GM18909 (cell line): ENCODE measurements at regions not wholly inside any gene's neighbourhood (a gene's known extent, or its start where the extent isn't known, plus 50 kb on each side); places are given as distances from the start of the nearest gene placed in this dataset.
"Not testable (repeated sequence)": the region's sequence is repeated elsewhere in the genome, so short reads cannot be mapped to it uniquely, and the experiment has no call there.

ENCODE experiments used
- ATAC-seq: cut with Tn5 transposase; IDR thresholded peaks from one replicate; pipeline ENCODE4 v1.9.1; 2021; ENCODE audit warnings: mild to moderate bottlenecking; ENCODE audit not compliant: unreplicated experiment, poor library complexity

DNA sequence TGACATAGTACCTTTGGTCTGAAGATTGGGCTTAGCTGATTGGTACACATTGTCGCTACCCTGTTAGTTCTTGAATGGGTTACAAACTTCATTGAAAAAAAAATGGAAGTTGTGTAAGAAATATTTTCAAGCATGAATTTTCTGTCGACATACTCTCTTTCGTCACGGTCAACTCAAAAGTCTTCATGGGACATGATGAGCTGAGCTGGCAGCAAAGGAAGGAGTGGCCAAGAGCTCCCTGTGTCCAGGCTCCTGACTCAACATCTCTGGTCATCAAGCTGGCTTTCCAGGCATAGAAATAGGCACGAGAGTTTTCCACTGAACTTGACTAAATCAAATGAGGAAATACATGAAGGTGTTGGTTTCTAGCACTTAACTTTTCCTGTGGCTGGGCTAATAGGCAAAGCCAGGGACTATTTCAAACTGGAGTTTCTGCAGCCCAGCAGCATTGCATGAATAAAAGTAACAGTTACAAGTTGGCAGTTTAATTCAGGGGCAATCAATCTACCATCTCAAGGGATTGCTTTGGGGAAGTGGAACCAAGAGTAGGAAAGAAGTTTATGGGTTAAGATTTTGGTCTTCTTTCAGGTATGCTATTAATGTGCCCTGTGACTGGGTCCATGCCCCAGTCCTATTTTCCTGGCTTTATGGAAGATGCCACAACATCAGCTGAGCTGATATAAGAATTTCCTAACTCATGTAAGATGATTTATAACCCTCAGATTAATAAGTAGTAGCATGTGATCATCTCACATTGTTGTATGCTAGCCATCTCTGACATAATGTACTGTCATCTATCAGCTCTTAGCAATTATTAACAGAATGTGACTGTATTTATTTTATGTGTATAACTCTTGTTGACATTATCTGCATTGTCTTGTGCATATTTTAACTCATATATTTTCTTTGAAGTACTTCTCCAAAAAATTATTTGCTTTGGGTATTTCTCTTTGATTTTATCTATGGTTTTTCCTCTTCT, 385.8 kb downstream of the DLEU7 start:
- ATAC-seq = no peak

DNA sequence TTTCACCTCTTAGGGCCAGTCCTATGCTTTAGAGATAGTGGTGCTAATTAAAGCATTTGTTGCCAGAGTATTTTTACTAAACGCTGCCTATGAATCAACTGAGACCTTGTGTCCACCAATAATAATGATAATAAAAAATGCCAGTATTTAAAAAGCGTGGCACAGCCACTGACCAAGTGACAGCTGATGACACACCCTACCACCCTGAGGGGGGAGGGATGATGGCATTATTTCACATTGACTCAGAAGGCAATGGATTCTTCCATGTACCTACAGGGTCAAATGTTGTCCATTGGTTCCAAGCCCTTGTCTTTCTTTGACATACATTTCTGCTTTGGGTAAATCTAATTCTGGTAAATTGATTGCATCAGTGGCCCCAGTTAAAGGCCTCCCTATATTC, 384.4 kb downstream of the DLEU7 start:
- ATAC-seq = no peak

DNA sequence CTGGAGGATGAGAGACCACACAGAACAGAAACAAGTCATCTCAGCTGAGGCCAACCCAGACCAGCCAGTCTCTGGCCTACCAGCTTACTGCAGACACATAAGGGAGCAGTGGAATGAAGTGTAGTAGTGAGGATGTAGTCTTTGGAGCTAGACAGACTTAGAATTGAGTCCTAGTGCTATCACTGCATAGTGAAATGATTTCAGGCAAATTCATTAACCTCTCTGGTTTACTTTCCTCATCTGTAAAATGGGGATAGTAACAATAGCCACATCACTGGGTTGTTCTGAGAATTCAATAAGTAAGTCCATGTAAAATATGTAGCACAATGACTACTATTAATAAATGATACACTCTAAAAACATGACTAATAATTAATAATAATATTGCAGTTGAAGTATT, 383.8 kb downstream of the DLEU7 start:
- ATAC-seq = no peak

DNA sequence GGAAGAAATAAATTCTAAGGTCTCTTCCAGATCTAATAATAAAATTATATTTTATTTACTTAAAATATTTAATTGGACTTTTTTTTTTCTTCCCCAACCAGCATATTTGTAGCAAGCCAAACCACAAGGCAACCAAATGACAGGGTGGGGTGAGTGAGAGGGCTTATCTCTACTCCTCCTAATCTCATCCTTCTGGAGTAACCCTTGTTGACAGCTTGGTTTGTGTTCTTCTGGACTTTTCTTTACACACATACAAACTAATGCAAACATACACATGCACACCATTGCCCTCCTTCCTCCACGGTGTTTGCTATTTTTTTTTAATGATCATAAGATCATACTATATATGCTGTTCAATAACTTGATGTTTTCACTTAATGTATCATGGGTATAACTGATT, 383.1 kb downstream of the DLEU7 start:
- no peak for ATAC-seq

DNA sequence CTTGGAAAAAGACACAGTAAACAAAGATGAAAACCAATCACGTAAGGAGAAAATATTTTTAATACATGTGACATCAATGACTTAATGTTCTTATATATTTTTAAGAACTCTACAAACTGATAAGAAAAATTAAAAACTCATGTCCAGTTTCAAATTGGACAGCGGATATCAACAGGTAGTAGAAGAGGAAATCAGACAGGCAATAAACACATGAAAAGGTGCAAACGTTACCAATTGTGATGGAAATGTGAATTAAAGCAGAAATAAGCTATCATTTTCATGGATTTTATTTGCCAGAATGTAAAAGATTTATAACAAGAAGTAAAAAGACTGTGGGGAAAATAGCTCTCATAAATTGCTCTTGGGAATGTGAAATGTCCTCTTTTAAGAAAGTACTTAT, 382.3 kb downstream of the DLEU7 start:
- no peak for ATAC-seq

DNA sequence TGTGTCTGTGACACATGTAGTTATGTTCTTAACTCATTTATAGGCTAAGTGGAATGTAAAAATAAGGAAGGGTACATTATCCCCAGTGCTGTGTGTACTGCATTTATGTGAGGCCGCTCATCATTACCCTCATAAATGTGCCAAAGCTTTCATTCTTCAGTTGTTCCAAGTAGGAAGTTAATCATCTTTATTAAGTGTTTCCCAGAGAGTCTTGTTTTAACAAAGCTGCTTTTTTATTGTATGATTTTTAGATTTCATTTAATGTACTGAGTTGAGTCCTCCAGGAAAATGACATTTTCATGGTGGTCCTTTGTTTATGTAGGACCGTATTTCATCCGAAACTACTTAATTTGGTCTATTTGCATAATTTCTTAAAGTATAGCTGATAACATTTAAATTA, 379.8 kb downstream of the DLEU7 start:
- no peak for ATAC-seq

DNA sequence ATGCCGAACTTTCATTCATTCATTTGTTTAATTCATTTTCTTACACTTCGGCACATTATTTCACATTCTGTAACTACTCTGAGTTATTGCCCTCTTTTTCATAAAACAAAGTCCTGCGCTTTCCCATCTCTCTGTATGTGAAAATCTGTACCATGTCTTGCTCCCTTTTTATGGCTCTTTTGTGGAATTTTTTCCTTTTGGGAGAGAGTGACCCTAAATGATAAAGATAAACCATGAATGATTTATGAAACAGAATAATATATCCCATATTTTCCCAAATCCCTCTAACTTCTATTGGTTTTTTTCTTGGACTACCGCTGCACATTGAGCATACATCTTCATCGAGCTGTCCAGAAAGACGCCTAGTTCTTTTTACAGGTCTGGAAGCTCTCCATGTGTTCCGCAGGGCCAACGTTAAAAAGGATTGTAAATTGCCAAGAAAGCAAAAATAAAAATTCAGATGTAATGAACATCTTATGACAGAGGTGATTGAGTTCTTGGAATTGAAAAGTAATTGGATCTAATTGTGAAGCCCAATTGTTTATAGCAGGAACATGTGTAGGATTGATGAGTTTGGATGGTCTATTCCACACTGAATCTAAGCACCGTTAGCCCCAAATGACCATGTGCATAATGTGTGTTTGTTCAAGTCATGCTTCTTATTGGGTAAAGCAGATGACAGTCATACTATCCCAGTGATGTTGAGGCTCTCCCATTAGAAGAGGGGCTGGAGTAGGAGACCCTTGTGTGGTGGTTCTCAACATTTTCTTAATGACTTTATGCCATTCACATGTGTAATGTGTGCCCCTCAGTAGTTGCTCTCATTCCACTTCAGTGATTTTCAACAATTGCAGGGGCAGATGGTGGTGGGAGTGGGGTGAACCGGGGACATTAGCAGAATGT, 378.9 kb downstream of the DLEU7 start:
- ATAC-seq = no peak

DNA sequence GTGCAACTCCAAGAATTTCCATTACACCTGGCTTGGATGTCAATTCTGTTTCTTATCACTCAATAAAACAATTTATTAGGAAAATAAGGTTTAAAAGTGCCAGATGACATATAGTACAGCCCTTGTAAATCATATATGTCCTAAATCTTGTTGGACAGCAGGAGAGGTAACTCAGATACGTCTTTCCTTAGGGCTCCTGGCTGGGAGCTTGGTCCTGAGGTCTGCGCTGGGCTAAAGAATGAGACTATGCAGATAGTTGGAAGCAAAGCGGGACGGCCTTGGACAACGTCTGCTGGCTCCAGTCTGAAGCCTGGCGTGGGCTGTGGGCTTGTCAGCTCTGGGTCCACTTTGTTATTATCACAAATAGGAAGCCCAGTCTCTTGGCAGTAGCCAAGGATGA, 377.0 kb downstream of the DLEU7 start:
- no peak for ATAC-seq

DNA sequence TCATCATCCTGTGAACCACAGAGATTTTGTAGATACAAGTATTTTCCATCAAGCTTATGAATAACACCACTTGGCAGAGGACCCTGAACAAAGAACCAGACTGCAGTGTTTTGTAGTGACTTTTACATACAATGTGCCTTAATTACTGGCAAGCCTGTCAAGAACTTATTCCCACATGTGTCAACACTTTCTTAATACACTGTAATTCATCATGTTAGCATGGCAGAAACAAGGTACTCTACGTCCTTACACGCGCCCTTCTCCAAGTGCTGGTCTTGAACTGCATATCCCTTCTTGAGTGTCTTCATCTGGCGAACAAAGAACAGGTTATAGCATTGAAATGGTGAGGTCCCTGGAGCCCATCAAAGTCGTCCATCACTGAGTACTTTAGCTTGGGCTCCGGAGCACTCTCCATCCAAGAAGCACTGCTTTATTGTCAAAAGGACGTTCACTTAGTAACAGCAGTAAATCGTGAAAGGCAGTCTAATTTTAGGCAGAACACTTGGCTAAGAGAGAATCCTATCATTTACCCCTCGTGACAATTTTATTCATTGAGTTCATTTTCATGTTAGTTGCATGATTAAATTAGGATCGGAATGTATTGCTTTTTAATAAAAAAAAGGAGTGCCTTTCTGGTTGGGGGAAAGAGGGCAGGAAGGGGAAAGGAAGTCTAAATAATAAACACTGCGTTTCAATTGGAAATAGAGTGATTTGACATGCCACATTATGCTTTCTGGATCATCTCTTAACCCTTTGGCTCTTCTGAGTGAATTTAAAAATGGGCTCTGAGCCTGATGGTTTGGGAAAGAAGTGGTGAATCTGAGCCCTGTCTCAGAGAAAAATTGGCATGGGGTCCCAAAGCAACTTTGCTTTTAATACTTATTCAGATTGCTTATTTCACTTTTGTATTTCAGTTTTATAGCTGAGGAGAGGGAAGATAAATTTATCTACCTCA, 376.1 kb downstream of the DLEU7 start:
- ATAC-seq = no peak

DNA sequence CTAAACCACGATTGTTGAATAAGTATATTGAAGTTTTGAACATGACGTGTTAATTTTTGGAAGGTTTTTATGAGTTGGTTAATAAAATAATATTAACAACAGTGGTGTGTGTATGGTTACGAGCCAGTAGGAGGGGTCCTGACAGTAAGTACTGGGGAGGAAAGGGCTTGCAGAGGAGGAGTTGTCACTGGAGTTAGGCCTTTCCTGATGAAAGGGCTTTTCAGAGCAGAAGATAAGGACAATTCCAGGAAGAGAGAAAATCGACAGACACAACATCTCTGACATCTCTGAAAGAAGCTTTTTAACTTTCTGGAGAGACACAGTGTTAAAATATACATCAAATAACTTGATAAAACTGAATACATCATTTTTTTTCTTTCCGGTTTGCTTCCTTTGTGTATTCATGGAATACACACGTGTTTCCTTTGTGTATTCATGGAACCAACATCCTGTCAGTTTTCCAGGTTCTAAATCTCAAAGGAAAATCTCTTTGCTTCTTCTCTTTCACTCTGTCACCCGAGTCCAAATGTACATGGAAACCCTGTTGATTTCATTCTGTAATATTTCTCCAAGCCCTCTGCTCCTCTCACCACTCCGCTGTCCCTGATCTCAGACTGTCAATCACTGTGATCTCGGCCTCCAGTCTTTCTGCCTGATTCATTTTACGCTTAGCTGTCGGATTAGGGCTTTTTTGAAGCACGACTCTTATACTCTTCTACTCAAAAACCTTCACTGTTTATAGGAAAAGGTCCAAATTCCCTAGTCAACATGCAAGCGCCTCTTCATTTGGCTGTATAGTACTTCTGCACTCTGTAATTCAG, 374.4 kb downstream of the DLEU7 start:
- no peak for ATAC-seq

DNA sequence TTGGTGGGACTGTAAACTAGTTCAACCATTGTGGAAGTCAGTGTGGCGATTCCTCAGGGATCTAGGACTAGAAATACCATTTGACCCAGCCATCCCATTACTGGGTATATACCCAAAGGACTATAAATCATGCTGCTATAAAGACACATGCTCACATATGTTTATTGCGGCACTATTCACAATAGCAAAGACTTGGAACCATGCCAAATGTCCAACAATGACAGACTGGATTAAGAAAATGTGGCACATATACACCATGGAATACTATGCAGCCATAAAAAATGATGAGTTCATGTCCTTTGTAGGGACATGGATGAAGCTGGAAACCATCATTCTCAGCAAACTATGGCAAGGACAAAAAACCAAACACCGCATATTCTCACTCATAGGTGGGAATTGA, 370.4 kb downstream of the DLEU7 start:
- ATAC-seq = not testable (repeated sequence)

DNA sequence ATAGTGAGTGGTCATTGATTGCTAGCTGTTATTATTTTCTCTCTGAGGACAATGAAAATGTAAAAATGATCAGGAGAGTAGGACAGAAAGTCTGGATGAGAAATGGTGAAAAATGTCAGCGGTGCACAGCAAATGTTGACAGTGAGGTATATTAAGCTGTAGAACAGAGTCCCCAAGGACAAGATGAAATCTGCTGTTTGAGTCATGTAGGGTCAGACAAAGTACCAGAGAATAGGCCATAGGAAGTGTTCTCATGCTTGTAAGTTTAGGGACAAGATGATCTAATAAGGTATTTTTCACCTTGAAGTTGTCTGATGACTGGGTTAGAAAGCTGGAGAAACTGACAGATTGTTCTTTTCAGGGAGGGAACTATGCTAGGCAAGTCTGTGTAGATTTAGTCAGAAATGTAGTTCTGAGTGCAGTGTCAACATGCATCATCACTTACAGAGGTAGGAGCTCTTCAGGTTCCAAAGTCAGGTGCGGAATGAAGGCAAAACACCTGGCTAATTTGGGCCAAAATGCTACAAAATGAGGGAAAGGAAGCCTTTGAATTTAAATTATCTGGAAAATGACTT, 369.3 kb downstream of the DLEU7 start:
- no peak for ATAC-seq

DNA sequence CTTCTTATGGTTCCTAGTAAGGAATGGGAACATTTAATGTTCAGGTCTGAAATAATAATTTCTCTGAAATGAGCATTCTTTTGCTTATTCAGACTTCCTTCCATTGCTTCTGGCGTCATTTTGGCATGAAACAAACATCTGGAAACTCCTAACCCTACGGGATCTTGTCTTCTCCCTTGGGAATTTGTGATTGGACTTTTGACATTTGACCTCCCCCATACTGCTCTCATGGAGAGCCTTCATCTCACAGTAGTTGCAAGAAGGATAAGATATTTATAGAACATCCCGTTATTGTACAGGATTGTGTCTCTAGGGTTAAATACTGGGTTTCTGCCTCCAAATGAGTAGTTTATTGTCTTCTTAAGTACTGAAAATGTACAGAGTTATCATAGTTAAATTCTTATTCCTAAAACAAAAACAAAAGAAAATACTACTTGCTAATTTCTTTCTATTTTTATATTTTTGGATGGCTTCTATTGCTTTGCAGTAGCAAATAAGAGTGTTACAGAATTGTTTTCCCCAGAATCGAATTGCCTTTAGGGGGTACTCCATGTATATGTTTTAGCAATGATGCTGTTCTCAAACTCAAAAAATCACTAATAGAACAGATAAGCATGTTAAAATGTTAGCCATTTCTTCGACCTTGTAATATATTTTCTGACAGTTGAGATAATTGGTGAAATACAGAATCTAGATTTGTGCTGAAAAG, 366.8 kb downstream of the DLEU7 start:
- no peak for ATAC-seq

DNA sequence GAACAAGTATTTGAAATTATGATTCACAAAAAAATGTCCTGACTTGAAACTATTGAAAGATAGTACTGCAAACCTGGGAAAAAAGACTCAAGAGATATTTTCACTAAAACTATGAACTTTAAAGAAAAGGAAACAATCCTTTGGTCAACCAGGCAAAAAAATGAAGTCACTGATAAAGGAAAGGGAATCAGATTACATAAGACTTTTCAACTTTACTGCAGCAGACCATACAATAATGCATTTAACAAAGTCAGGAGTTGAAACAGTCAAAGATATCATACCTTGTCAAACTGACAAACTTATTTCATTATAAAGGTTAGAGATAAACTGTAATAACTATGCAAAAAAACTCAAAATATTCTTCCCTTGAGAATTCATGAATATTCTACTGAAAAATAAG, 361.6 kb downstream of the DLEU7 start:
- no peak for ATAC-seq

DNA sequence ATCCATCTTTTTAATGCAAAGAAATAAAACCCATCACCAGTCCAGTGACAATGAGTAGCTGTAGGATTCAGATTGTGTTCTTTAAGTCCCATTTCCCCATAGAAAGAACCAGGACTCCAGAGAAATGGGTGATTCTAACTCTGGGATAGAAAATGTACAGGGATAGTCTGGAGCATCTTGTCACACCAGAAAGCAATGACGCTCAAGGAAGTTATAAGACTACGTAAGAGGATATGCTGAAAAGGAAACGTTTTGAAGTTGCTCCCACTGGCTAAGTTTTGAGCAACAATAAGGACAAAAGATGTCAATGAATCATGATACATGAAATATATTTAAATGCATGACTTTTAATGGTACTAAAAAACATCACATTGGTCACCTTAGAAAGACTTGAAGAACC, 360.1 kb downstream of the DLEU7 start:
- ATAC-seq = no peak

DNA sequence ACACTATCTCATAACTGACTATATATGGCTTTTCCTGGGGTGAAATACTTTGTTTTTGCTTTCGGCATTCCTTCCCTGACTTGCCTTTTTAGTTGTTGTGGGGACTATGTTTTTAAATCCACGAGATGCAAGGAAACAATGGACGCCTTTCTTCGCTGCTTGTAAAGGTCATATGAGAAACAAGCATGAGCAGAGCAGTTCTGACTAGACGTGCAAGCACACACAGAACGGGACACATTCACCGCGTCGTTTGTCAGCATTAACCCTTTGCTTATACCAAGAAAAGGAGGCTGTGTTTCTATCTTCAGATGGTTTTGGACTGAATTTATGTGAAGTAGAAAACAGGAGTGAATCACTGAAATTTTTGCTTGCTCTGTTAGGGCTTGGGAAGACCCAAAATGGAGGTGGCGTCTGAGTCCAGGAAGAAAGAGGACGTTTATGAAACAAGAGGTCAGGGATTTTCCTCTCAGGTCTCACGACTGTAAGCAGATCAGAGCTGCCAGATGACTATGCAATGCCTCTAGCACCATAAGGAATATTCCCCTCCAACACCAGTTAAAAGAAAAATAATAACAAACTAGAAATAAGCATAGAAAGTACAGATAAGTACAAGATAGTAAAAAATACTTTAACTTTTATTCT, 358.9 kb downstream of the DLEU7 start:
- no peak for ATAC-seq

DNA sequence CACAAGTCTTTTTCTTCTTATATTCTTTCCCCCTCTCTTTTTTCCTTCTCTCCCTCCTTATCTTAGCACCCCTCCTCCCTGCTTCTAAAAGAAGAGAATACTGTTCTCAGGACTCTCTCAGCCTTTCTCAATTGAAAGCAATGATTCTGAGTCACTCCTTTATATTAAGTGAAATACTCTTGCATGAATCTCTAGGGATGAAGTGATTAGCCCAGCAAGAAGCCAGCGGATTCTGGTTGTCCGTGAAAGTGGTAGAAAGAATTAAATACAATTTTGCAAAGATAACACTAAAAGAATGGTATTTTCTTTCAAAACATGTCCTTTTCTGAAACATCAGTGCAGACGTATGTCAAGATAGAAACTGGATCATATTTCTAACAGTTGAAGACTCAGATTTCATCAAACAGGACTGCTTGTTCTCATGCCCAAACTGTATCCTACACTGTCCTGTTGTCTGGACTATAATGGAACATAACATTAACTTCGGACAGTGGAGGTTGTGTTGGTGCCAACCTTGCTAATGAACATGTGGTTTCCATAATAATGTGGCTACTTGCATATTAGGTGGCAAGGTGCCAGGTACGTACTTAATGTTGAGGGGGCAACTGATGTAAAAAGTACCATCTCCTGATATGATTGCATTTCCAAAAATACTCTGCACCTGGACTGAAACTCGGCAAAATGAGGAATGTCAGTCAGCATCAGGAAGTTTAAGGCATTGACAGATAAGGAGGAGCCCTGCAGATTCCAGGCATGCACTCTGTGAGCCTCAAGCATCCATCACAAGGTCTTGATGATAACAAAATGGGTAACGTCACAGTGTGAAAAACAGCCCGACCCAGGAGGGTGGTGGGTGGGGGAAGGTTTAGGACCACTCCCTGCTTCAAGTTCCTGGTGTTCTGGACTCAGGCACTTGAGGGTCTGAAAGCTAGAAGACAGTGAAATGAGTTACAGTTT, 357.2 kb downstream of the DLEU7 start:
- no peak for ATAC-seq
